ENCODE measurements at regions not wholly inside any gene's neighbourhood (a gene's known extent, or its start where the extent isn't known, plus 50 kb on each side); places are given as distances from the start of the nearest gene placed in this dataset.
"Not testable (repeated sequence)": the region's sequence is repeated elsewhere in the genome, so short reads cannot be mapped to it uniquely, and the experiment has no call there.

DNA sequence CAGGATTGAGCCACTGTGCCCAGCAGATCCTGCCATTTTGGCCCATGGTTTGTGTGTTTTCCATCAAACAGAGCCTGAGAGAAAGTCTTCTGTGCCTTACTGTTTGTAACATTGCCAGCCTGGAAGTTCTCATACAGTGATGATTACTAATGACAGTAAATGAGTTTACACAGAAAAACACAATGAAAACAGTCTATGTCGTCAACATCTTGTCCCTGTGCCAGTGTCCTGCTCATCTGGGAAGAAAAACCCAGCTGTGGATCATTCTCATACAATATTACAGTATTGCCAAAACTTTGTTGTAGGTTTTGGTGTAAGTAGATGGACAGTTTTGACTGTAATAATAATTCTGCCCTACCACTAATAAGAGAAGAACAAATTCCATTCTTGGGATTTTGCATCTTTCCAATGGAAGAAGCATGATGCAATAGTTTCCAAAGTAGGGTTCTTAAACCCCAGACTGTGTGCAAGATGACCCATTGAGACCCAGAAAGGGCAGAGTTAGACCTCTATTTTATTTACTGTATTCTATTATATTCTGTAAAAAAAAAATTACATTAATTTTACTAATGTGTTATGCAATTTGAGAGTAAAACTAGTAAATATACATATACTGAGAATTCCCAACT is 135.0 kb upstream of the JARID2 start:
- intact Hi-C loops (cut with DNase I) = no loop called here
- no peak for ATAC-seq
- no peak for DNase-seq (ENCODE audit: missing footprints)

GRCh38 chr6:15111576-15111975 is 134.3 kb upstream of the JARID2 start:
- ATAC-seq; DNase-seq (ENCODE audit: missing footprints); intact Hi-C loops (cut with DNase I): not testable (repeated sequence)

- no peak for DNase-seq (ENCODE audit: missing footprints)
- intact Hi-C loops (cut with DNase I) = no loop called here
These were observed 132.3 kb upstream of the JARID2 start for GRCh38 chr6:15113587-15113986.

GRCh38 chr6:15114061-15114460 is 131.8 kb upstream of the JARID2 start:
- intact Hi-C loops (cut with DNase I) = no loop called here
- DNase-seq (ENCODE audit: missing footprints) = no peak
- ATAC-seq = peak; percentile 60

More at GRCh38 chr6:15113587-15113986, 132.3 kb upstream of the JARID2 start:
- ATAC-seq = no peak

DNA sequence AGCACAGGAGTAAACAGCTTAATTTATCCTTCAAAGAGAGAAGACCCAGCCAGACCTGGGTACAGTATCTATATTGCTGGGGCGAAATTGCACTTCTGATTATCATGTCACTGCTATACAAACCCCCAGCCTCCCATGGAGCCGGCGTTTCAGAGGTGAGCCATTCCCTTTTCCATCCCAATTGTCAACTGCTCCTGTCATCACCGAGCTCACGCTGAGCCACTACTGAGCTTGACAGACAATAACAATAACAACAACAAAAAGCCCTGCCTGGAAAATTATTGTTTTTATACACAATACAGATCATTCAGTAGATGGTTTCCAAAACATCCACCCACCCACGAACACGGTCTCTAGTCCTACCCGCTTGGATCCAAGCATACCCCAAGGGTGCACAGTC is 129.0 kb upstream of the JARID2 start:
- no peak for ATAC-seq
- DNase-seq (ENCODE audit: missing footprints) = no peak
- intact Hi-C loops (cut with DNase I) = no loop called here

- intact Hi-C loops (cut with DNase I) = no loop called here
- DNase-seq (ENCODE audit: missing footprints) (no peak), ATAC-seq (no peak)
These were observed 124.4 kb upstream of the JARID2 start for GRCh38 chr6:15121443-15121842.

DNA sequence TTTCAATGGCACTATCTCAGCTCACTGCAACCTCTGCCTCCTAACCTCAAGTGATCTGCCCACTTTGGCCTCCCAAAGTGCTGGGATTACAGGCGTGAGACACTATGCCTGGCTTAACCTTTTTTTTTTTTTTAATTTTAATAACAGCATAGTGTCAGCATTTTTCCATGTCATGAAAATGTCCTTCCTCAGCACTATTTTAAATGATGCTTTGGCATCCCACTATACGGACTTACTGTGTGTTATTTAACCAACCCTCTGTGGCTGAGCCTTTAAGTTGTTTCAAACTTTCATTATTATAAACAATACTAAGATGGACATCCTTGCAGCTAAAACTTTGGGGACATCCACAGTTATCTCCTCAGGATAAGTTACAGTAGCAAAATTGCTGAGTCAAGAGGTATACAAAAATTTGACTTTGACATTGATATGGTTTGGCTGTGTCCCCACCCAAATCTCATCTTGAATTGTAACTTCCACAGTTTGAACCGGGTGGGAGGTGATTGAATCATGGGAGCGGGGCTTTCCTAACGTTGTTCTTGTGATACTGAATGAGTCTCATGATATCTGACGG is 123.8 kb upstream of the JARID2 start:
- intact Hi-C loops (cut with DNase I) = no loop called here
- ATAC-seq (no peak), DNase-seq (ENCODE audit: missing footprints) (no peak)

DNA sequence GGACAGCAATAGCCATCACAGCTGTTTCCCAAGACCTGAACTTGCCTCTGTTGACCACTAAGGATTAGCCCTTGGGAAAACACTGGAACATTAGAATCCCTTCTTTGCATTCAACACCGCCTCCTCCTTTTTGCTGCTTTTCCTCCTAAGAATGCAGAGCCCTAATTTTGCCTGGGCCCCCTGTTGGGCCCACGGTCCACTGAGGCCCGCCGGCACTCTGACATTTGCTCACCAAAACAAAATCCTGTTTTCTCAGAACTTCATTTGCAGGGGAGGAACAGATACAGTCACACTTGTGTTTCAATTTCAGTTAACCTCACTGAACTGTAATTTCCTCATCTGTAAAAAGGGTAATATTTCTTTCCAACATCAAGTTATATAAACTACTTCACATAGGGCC is 116.0 kb upstream of the JARID2 start:
- no peak for ATAC-seq
- no peak for DNase-seq (ENCODE audit: missing footprints)
- intact Hi-C loops (cut with DNase I) = no loop called here

GRCh38 chr6:15131234-15131633 is 114.6 kb upstream of the JARID2 start:
- intact Hi-C loops (cut with DNase I) = no loop called here
- no peak for DNase-seq (ENCODE audit: missing footprints)
- ATAC-seq = no peak

DNA sequence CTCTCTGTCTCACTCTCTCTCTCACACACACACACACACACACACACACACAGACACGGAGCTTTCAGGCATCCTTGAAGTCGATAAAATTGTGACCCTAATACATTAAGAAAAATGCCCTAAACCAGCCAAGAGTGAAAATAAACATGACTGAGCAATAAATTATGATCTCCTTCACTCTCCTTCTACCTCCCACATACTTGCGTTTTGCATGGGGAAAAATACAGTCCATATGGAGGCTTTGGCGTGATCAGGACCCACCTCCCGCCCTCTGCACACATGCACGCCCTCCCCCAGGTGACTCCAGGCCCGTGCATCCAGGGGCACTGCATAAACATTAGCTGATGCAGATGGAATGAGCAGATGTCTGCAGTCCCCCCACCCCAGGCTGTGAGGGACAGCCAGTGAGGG is 114.2 kb upstream of the JARID2 start:
- DNase-seq (ENCODE audit: missing footprints) (no peak), ATAC-seq (no peak)
- intact Hi-C loops (cut with DNase I) = no loop called here

DNA sequence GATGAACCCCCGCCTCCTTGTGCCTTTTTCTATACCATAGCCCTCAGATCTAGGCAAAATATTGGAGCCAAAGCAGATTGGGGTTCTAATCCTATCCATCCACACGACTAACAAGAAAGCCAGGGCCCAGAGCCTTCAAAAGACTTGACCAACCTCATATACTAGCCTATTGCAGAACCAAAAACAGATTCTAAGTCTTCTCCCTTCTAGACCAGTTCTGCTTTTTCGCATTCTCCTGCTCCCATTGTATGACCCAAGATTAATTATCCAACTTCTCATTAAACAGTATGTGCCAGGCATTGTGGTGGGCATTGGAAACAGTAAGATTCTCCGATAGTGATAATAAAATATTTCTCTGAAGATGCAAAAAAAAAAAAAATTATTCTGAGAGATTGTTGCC is 113.7 kb upstream of the JARID2 start:
- no peak for DNase-seq (ENCODE audit: missing footprints)
- intact Hi-C loops (cut with DNase I) = no loop called here
- no peak for ATAC-seq

- no peak for ATAC-seq
- peak; percentile 73 for DNase-seq (ENCODE audit: missing footprints)
- intact Hi-C loops (cut with DNase I) = no loop called here
These were observed 112.8 kb upstream of the JARID2 start for GRCh38 chr6:15132854-15133670.

- intact Hi-C loops (cut with DNase I) = no loop called here
- no peak for DNase-seq (ENCODE audit: missing footprints)
- no peak for ATAC-seq
These were observed 108.8 kb upstream of the JARID2 start for GRCh38 chr6:15137086-15137485.

GRCh38 chr6:15143086-15143485 is 102.8 kb upstream of the JARID2 start:
- ATAC-seq = no peak
- intact Hi-C loops (cut with DNase I) = no loop called here
- DNase-seq (ENCODE audit: missing footprints) = no peak

- no peak for DNase-seq (ENCODE audit: missing footprints)
- intact Hi-C loops (cut with DNase I) = no loop called here
- ATAC-seq = no peak
These were observed 102.3 kb upstream of the JARID2 start for GRCh38 chr6:15143540-15143939.

- ATAC-seq (no peak), DNase-seq (ENCODE audit: missing footprints) (no peak)
- intact Hi-C loops (cut with DNase I) = no loop called here
These were observed 100.0 kb upstream of the JARID2 start for GRCh38 chr6:15145821-15146220.

DNA sequence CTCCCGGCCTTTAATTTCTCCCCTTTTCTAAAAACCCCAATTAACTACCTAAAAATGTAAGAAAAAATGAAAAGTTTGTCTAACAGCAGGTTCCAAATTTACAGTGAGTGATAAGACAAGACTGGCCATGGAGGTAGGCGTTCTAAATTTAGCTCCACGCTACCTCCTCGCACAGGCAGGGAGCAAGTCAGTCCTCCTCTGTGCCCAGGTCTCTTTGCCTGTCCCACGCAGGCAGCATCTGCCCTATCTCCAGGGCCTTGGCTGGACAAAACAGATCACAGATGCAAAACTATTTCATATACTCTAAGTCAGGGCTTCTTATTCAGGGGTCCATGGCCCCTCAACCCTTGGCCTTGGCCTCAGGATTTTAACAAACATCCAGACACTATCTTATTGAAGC is 98.0 kb upstream of the JARID2 start:
- intact Hi-C loops (cut with DNase I) = no loop called here
- no peak for ATAC-seq
- DNase-seq (ENCODE audit: missing footprints) = no peak

GRCh38 chr6:15148356-15148946 is 97.4 kb upstream of the JARID2 start:
- ATAC-seq = no peak
- intact Hi-C loops (cut with DNase I) = no loop called here

GRCh38 chr6:15150207-15150606 is 95.7 kb upstream of the JARID2 start:
- intact Hi-C loops (cut with DNase I) = no loop called here
- ATAC-seq (no peak), DNase-seq (ENCODE audit: missing footprints) (no peak)

More at GRCh38 chr6:15148356-15148946, 97.4 kb upstream of the JARID2 start:
- DNase-seq (ENCODE audit: missing footprints) = no peak

GRCh38 chr6:15152700-15153099 is 93.2 kb upstream of the JARID2 start:
- DNase-seq (ENCODE audit: missing footprints) (no peak), ATAC-seq (no peak)
- intact Hi-C loops (cut with DNase I) = no loop called here
